Colon (tissue), 2 donors: ENCODE measurements at regions not wholly inside any gene's neighbourhood (a gene's known extent, or its start where the extent isn't known, plus 50 kb on each side); places are given as distances from the start of the nearest gene placed in this dataset.
"Not testable (repeated sequence)": the region's sequence is repeated elsewhere in the genome, so short reads cannot be mapped to it uniquely, and the experiment has no call there.

Experiments
- FAIRE-seq: peaks from 2 replicates; lab custom pipeline; 2012; peaks lifted over from hg19 to GRCh38; lab: Jason Lieb, UNC
- donor health status: control.
- donor health status: control.

GRCh38 chr6:156688620-156688971 lies 88.6 kb upstream of the ARID1B start:
- no peak for FAIRE-seq

- no peak for FAIRE-seq
These were observed 89.2 kb upstream of the ARID1B start for GRCh38 chr6:156687789-156688619.

GRCh38 chr6:156686995-156687788 lies 90.0 kb upstream of the ARID1B start:
- no peak for FAIRE-seq

- no peak for FAIRE-seq
These were observed 90.7 kb upstream of the ARID1B start for GRCh38 chr6:156686301-156686994.

- no peak for FAIRE-seq
These were observed 91.4 kb upstream of the ARID1B start for GRCh38 chr6:156685823-156686222.

- no peak for FAIRE-seq
These were observed 93.4 kb upstream of the ARID1B start for GRCh38 chr6:156683821-156684220.

- no peak for FAIRE-seq
These were observed 100.5 kb upstream of the ARID1B start for GRCh38 chr6:156676721-156677120.

- no peak for FAIRE-seq
These were observed 103.0 kb upstream of the ARID1B start for GRCh38 chr6:156674197-156674596.

- not testable (repeated sequence) for FAIRE-seq
These were observed 107.1 kb upstream of the ARID1B start for GRCh38 chr6:156670097-156670496.

- no peak for FAIRE-seq
These were observed 115.1 kb upstream of the ARID1B start for GRCh38 chr6:156662025-156662445.

- FAIRE-seq: no peak
These were observed 116.8 kb upstream of the ARID1B start for GRCh38 chr6:156660389-156660788.

GRCh38 chr6:156659822-156660198 lies 117.4 kb upstream of the ARID1B start:
- FAIRE-seq: no peak

GRCh38 chr6:156658966-156659821 lies 118.0 kb upstream of the ARID1B start:
- no peak for FAIRE-seq

- no peak for FAIRE-seq
These were observed 118.8 kb upstream of the ARID1B start for GRCh38 chr6:156658186-156658965.

GRCh38 chr6:156657296-156657695 lies 119.9 kb upstream of the ARID1B start:
- no peak for FAIRE-seq

- FAIRE-seq: no peak
These were observed 122.0 kb upstream of the ARID1B start for GRCh38 chr6:156654919-156655918.

GRCh38 chr6:156652231-156652750 lies 124.9 kb upstream of the ARID1B start:
- no peak for FAIRE-seq

- no peak for FAIRE-seq
These were observed 125.7 kb upstream of the ARID1B start for GRCh38 chr6:156651486-156651885.

- FAIRE-seq: no peak
These were observed 126.2 kb upstream of the ARID1B start for GRCh38 chr6:156650896-156651390.
